ENCODE measurements at regions not wholly inside any gene's neighbourhood (a gene's known extent, or its start where the extent isn't known, plus 50 kb on each side); places are given as distances from the start of the nearest gene placed in this dataset.

DNA sequence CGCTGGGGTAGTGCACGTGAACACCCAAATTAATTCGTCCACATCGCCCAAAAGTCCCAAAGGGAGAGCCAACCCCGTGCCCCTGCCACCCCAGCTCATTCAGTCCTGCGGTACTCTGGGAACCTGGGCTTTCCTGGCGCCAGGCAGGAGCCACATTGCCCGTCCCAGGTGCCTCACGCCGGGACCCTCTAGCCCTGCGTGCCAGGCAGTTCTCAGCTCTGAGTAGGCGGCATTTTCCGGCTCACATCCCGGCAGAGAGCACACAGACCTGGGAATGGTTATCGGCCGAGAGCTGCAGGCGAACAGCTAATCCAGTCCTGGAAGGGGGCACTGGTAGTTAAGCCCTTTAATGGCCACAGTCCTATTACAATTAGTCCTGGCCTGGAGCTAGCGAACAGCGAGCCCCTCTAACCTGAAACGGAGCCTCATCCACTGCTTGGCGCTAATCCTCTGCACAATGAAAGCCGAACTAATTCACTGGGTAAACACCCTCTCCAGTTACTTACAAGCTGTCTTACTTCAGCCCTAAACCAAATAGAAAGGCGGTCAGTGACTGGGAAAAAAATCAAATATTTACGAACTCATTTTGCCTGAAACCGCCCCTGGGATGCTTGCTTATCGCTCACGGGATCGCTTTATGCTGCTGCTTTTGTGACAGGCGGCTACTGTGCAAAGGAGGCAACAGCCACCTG is 254.6 kb upstream of the SOX14 start:
- H3K36me3 Mint-ChIP-seq = no peaks in the 10 kb centered on the region
- H3K27ac ChIP-seq (ENCODE audit: low read length) = no peak overlapping the region
- H3K4me3 Mint-ChIP-seq = no peak overlapping the region
- no peak overlapping the region for H3K4me3 ChIP-seq (ENCODE audit: control insufficient read depth in 1 of 2, extremely low read depth in 1 of 2, low read length in 1 of 2)
- ChIA-PET POLR2A (no interaction called here), CTCF (no interaction called here)
- H3K4me1 ChIP-seq (ENCODE audit: control insufficient read depth in 1 of 2, extremely low read depth in 1 of 2, insufficient read depth in 2 of 2, low read length in 2 of 2) = no peaks in the 10 kb centered on the region
- no peaks in the 10 kb centered on the region for H3K4me1 Mint-ChIP-seq
- DNase-seq (no peak), ATAC-seq (replicated peaks in 1 of 4) (no peak)
- no peaks in the 10 kb centered on the region for H3K27me3 Mint-ChIP-seq
- H3K36me3 ChIP-seq (ENCODE audit: control insufficient read depth in 2 of 2, extremely low read depth in 1 of 2, insufficient read depth in 1 of 2, low read length in 1 of 2) = no peaks in the 10 kb centered on the region
- no peak overlapping the region for H3K27ac Mint-ChIP-seq
- peaks cover 4 to 10% (median 9%) of the 10 kb centered on the region in 3 donors for H3K9me3 Mint-ChIP-seq
- H3K27me3 ChIP-seq (replicated peaks in 1 of 2; ENCODE audit: control insufficient read depth in 2 of 2, extremely low read depth in 1 of 2, insufficient read depth in 2 of 2, low read length in 1 of 2) = no peaks in the 10 kb centered on the region
- H3K9me3 ChIP-seq = no peaks in the 10 kb centered on the region
- WGBS (ENCODE audit: insufficient coverage) = 73% methylated on average over 28 of the region's 29 CpGs

DNA sequence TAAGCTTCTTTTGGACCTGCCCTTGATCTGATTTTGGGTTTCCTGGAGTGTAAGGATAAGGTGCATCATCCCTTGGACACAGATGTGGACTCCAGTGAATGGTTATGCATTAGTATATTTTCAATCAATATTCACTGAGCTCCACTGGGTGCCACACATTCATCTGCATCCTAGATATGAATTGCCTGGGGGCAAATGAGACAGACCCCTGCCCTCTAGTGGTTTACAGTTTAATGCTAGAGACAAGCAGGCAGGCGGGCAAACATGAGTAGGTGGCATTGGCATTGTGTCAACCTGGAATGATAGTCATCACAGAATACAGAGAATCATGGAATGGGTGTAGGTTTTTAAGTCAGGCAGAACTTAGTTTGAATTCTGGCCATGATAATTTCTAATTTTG is 252.5 kb upstream of the SOX14 start:
- no peaks in the 10 kb centered on the region for H3K36me3 Mint-ChIP-seq
- ChIA-PET POLR2A (no interaction called here), CTCF (no interaction called here)
- H3K36me3 ChIP-seq (ENCODE audit: control insufficient read depth in 2 of 2, extremely low read depth in 1 of 2, insufficient read depth in 1 of 2, low read length in 1 of 2) = no peaks in the 10 kb centered on the region
- no peaks in the 10 kb centered on the region for H3K9me3 ChIP-seq
- H3K27me3 Mint-ChIP-seq = no peaks in the 10 kb centered on the region
- no peaks in the 10 kb centered on the region for H3K4me1 ChIP-seq (ENCODE audit: control insufficient read depth in 1 of 2, extremely low read depth in 1 of 2, insufficient read depth in 2 of 2, low read length in 2 of 2)
- no peaks in the 10 kb centered on the region for H3K27me3 ChIP-seq (replicated peaks in 1 of 2; ENCODE audit: control insufficient read depth in 2 of 2, extremely low read depth in 1 of 2, insufficient read depth in 2 of 2, low read length in 1 of 2)
- peaks cover 3 to 5% (median 4%) of the 10 kb centered on the region in 3 donors for H3K9me3 Mint-ChIP-seq
- ATAC-seq (replicated peaks in 1 of 4) (no peak), DNase-seq (no peak)
- WGBS (ENCODE audit: insufficient coverage) = no CpG with 5 or more reads among the region's 1 CpG
- H3K27ac ChIP-seq (ENCODE audit: low read length) = no peak overlapping the region
- H3K4me3 Mint-ChIP-seq = no peak overlapping the region
- no peaks in the 10 kb centered on the region for H3K4me1 Mint-ChIP-seq
- H3K27ac Mint-ChIP-seq = no peak overlapping the region
- no peak overlapping the region for H3K4me3 ChIP-seq (ENCODE audit: control insufficient read depth in 1 of 2, extremely low read depth in 1 of 2, low read length in 1 of 2)

DNA sequence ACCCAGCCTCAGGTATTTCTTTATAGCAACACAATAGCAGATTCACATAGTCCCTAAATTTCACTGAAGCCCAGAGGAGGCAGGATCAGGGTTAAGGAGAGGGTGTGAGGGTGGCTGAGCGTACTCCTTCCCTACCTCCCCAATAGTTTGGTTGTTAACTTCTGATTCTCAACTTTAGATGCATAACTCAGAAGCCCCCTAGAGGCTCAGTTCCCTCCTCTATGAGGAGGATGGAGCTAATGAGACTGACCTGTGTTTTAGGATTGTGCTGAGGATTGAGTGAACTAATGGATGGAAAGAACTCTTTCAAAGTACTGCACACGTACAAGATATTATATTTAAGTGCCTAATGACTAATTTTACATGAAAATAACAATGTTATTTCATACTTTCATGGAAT is 249.3 kb upstream of the SOX14 start:
- no peaks in the 10 kb centered on the region for H3K4me1 ChIP-seq (ENCODE audit: control insufficient read depth in 1 of 2, extremely low read depth in 1 of 2, insufficient read depth in 2 of 2, low read length in 2 of 2)
- ChIA-PET POLR2A (no interaction called here), CTCF (no interaction called here)
- Mint-ChIP-seq H3K4me1 (no peaks in the 10 kb centered on the region), H3K27me3 (no peaks in the 10 kb centered on the region), H3K27ac (no peak overlapping the region), H3K9me3 (peaks cover 3 to 6% (median 5%) of the 10 kb centered on the region in 3 donors), H3K36me3 (no peaks in the 10 kb centered on the region), H3K4me3 (no peak overlapping the region)
- H3K9me3 ChIP-seq = no peaks in the 10 kb centered on the region
- no peak overlapping the region for H3K4me3 ChIP-seq (ENCODE audit: control insufficient read depth in 1 of 2, extremely low read depth in 1 of 2, low read length in 1 of 2)
- WGBS (ENCODE audit: insufficient coverage) = no CpG with 5 or more reads among the region's 2 CpGs
- H3K36me3 ChIP-seq (ENCODE audit: control insufficient read depth in 2 of 2, extremely low read depth in 1 of 2, insufficient read depth in 1 of 2, low read length in 1 of 2) = no peaks in the 10 kb centered on the region
- ATAC-seq (replicated peaks in 1 of 4) = no peak
- no peak overlapping the region for H3K27ac ChIP-seq (ENCODE audit: low read length)
- no peaks in the 10 kb centered on the region for H3K27me3 ChIP-seq (replicated peaks in 1 of 2; ENCODE audit: control insufficient read depth in 2 of 2, extremely low read depth in 1 of 2, insufficient read depth in 2 of 2, low read length in 1 of 2)
- DNase-seq = no peak

DNA sequence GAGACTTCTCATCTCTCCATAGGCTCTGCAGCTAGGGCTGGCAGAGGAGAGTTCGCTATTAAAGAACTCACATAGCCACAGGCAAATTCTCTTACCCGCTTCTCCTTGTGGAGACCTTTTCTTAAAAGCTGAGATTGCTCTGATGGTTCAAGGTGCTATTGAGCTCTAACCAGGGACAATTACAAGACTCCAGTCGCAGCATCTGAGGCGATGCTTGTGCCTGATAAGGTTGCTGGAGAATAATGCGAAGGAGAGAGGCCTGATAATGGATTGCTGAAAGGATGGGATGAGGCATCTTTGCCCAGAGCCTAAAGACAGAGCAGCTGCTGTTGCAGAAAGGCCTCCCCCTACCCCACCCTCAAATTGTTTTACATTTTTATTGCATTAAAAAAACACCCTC is 244.5 kb upstream of the SOX14 start:
- no peaks in the 10 kb centered on the region for H3K27me3 Mint-ChIP-seq
- Histone ChIP-seq H3K4me3 (ENCODE audit: control insufficient read depth in 1 of 2, extremely low read depth in 1 of 2, low read length in 1 of 2) (no peak overlapping the region), H3K9me3 (no peaks in the 10 kb centered on the region), H3K36me3 (ENCODE audit: control insufficient read depth in 2 of 2, extremely low read depth in 1 of 2, insufficient read depth in 1 of 2, low read length in 1 of 2) (no peaks in the 10 kb centered on the region), H3K4me1 (ENCODE audit: control insufficient read depth in 1 of 2, extremely low read depth in 1 of 2, insufficient read depth in 2 of 2, low read length in 2 of 2) (no peaks in the 10 kb centered on the region), H3K27ac (ENCODE audit: low read length) (no peak overlapping the region), H3K27me3 (replicated peaks in 1 of 2; ENCODE audit: control insufficient read depth in 2 of 2, extremely low read depth in 1 of 2, insufficient read depth in 2 of 2, low read length in 1 of 2) (no peaks in the 10 kb centered on the region)
- WGBS (ENCODE audit: insufficient coverage) = 60% methylated on average over 1 of the region's 5 CpGs
- peaks cover 2 to 3% (median 3%) of the 10 kb centered on the region in 3 donors for H3K9me3 Mint-ChIP-seq
- DNase-seq (no peak), ATAC-seq (replicated peaks in 1 of 4) (no peak)
- no peaks in the 10 kb centered on the region for H3K36me3 Mint-ChIP-seq
- H3K4me1 Mint-ChIP-seq = no peaks in the 10 kb centered on the region
- H3K27ac Mint-ChIP-seq = no peak overlapping the region
- H3K4me3 Mint-ChIP-seq = no peak overlapping the region
- ChIA-PET POLR2A (no interaction called here), CTCF (no interaction called here)

DNA sequence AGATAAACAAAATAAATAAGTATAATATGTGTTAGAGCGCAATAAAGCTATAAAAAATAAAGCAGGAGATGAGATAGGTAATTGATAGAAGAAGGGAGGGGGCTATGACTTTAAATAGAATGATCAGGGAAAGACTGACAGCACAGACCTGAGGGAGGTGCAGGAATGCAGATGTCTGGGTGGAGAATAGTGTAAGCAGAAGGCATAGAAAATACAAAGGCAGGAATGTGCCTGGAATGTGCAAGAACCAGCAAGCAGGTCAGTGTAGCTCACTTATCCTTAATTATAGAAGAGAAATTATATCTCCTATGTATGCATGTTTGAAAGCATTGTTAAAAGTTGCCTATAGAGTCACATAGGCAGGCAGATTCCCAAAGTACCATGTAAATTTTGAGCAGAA is 239.4 kb upstream of the SOX14 start:
- Mint-ChIP-seq H3K4me1 (no peaks in the 10 kb centered on the region), H3K27ac (no peak overlapping the region), H3K36me3 (no peaks in the 10 kb centered on the region), H3K4me3 (no peak overlapping the region), H3K27me3 (peaks cover 0 to 4% of the 10 kb centered on the region in 2 donors), H3K9me3 (peaks cover 0 to 9% (median 0%) of the 10 kb centered on the region in 3 donors)
- WGBS (ENCODE audit: insufficient coverage) = 80% methylated on average over 1 of the region's 1 CpG
- POLR2A ChIA-PET = no interaction called here
- H3K27ac ChIP-seq (ENCODE audit: low read length) = no peak overlapping the region
- no peak for DNase-seq
- H3K27me3 ChIP-seq (replicated peaks in 1 of 2; ENCODE audit: control insufficient read depth in 2 of 2, extremely low read depth in 1 of 2, insufficient read depth in 2 of 2, low read length in 1 of 2) = no peaks in the 10 kb centered on the region
- no peak for ATAC-seq (replicated peaks in 1 of 4)
- CTCF ChIA-PET = no interaction called here
- no peaks in the 10 kb centered on the region for H3K4me1 ChIP-seq (ENCODE audit: control insufficient read depth in 1 of 2, extremely low read depth in 1 of 2, insufficient read depth in 2 of 2, low read length in 2 of 2)
- H3K36me3 ChIP-seq (ENCODE audit: control insufficient read depth in 2 of 2, extremely low read depth in 1 of 2, insufficient read depth in 1 of 2, low read length in 1 of 2) = no peaks in the 10 kb centered on the region
- H3K9me3 ChIP-seq = no peaks in the 10 kb centered on the region
- H3K4me3 ChIP-seq (ENCODE audit: control insufficient read depth in 1 of 2, extremely low read depth in 1 of 2, low read length in 1 of 2) = no peak overlapping the region

DNA sequence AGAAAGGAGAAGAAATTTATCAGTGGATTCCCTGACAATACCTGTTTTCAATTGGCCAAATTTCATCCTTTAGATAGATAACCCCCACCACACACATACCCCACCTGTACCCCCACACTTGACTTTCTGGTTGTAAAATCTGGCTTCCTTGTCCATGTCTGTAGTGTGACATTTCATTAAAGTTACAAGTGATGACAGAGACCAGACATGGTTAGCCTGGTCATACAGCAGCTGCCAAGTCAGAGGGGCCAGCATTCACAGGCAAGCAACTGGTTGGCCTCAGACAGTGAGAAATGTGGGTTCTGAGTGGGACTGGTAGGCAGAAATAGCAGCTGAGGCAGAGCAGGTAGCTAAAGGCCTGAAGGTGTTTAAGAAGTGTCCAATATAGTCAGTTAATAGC is 238.6 kb upstream of the SOX14 start:
- Mint-ChIP-seq H3K4me1 (no peaks in the 10 kb centered on the region), H3K27me3 (peaks cover 0 to 4% of the 10 kb centered on the region in 2 donors), H3K4me3 (no peak overlapping the region), H3K36me3 (no peaks in the 10 kb centered on the region), H3K27ac (no peak overlapping the region), H3K9me3 (peaks cover 0 to 11% (median 0%) of the 10 kb centered on the region in 3 donors)
- Histone ChIP-seq H3K4me3 (ENCODE audit: control insufficient read depth in 1 of 2, extremely low read depth in 1 of 2, low read length in 1 of 2) (no peak overlapping the region), H3K9me3 (no peaks in the 10 kb centered on the region), H3K36me3 (ENCODE audit: control insufficient read depth in 2 of 2, extremely low read depth in 1 of 2, insufficient read depth in 1 of 2, low read length in 1 of 2) (no peaks in the 10 kb centered on the region), H3K27ac (ENCODE audit: low read length) (no peak overlapping the region), H3K4me1 (ENCODE audit: control insufficient read depth in 1 of 2, extremely low read depth in 1 of 2, insufficient read depth in 2 of 2, low read length in 2 of 2) (no peaks in the 10 kb centered on the region), H3K27me3 (replicated peaks in 1 of 2; ENCODE audit: control insufficient read depth in 2 of 2, extremely low read depth in 1 of 2, insufficient read depth in 2 of 2, low read length in 1 of 2) (no peaks in the 10 kb centered on the region)
- CTCF ChIA-PET = no interaction called here
- ATAC-seq (replicated peaks in 1 of 4) = no peak
- DNase-seq = no peak
- POLR2A ChIA-PET = no interaction called here

- Histone ChIP-seq H3K27ac (ENCODE audit: low read length) (no peak overlapping the region), H3K27me3 (replicated peaks in 1 of 2; ENCODE audit: control insufficient read depth in 2 of 2, extremely low read depth in 1 of 2, insufficient read depth in 2 of 2, low read length in 1 of 2) (peaks cover 0 to 3% of the 10 kb centered on the region in 2 experiments), H3K4me3 (ENCODE audit: control insufficient read depth in 1 of 2, extremely low read depth in 1 of 2, low read length in 1 of 2) (no peak overlapping the region), H3K36me3 (ENCODE audit: control insufficient read depth in 2 of 2, extremely low read depth in 1 of 2, insufficient read depth in 1 of 2, low read length in 1 of 2) (no peaks in the 10 kb centered on the region), H3K9me3 (no peaks in the 10 kb centered on the region), H3K4me1 (ENCODE audit: control insufficient read depth in 1 of 2, extremely low read depth in 1 of 2, insufficient read depth in 2 of 2, low read length in 2 of 2) (no peaks in the 10 kb centered on the region)
- H3K4me3 Mint-ChIP-seq = no peak overlapping the region
- WGBS (ENCODE audit: insufficient coverage) = 90% methylated on average over 3 of the region's 3 CpGs
- DNase-seq = no peak
- peaks cover 17 to 22% (median 18%) of the 10 kb centered on the region in 3 donors for H3K9me3 Mint-ChIP-seq
- H3K4me1 Mint-ChIP-seq = no peaks in the 10 kb centered on the region
- no peaks in the 10 kb centered on the region for H3K27me3 Mint-ChIP-seq
- CTCF ChIA-PET = no interaction called here
- POLR2A ChIA-PET = no interaction called here
- ATAC-seq (replicated peaks in 1 of 4) = no peak
- no peaks in the 10 kb centered on the region for H3K36me3 Mint-ChIP-seq
- no peak overlapping the region for H3K27ac Mint-ChIP-seq
Measured at GRCh38 chr3:137542049-137542448, 222.1 kb upstream of the SOX14 start.
